ENCODE measurements at regions not wholly inside any gene's neighbourhood (a gene's known extent, or its start where the extent isn't known, plus 50 kb on each side); places are given as distances from the start of the nearest gene placed in this dataset.
"Not testable (repeated sequence)": the region's sequence is repeated elsewhere in the genome, so short reads cannot be mapped to it uniquely, and the experiment has no call there.

DNA sequence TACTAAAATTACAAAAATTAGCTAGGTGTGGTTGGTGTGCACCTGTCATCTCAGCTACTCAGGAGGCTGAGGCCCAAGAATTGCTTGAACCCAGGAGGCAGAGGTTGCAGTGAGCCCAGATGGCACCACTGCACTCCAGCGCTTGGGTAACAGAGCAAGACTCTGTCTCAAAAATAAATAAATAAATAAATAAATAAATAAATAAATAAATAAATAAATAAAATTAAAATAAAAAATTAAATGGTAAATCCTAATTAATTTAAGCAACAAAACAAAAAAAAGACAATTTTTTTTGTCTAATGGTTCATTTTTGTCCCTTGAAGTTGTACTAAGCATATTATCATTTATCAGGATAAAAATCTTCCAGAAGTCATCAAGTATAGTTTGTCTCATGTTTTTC is 521.2 kb upstream of the SOX9 start:
- H3K9me3 ChIP-seq; CTCF ChIA-PET; H3K4me2 ChIP-seq; ATAC-seq; FAIRE-seq; H3K27ac ChIP-seq; H3K4me3 ChIP-seq; DNase-seq (ENCODE audit: low read depth in 1 of 2, low spot score in 1 of 2); POLR2A ChIA-PET; H3K4me1 ChIP-seq: not testable (repeated sequence)
- peak; percentile 35; the same call in 1 of the 2 replicates for TF ChIP-seq ZC3H11A (IDR thresholded peaks at IDR 0.05)
- 97% methylated on average over 1 of the region's 1 CpG for WGBS (ENCODE audit: missing lambda C conversion rate)

DNA sequence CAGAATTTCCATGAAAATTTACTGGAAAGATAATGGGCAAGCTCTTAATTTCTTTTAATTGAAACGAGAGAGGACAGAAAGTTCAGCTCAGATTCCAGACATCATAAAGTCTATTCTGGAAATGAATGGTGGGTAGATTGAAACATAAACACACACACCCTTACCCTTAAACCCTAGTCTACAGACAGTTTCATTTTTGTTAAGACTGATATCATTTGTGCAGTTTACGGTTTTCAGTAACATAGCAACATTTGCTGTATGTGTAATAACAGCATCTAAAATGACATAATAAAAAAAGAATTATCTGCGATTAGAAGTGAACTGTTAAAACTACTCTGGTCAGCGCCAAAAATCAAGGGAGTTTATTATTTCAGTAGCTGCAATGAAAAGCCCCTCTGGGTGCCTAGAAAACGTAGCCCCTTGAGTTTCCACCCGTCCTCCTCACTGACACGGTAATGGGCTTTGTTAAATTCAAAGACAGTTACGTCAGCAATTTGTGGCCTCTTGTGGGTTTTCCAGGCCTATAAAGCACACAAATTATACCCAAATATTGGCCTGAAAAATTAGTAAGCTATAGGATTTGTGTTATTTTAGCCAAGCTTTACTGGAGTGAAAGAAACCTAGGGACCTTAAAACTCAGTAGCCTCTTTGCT is 520.6 kb upstream of the SOX9 start:
- DNase-seq (ENCODE audit: low read depth in 1 of 2, low spot score in 1 of 2) (no peak), FAIRE-seq (no peak), ATAC-seq (no peak)
- TF ChIP-seq ZSCAN20 (CRISPR knock-in tag; IDR thresholded peaks at IDR 0.05) (no peak), PHF8 (IDR thresholded peaks at IDR 0.05; ENCODE audit: borderline replicate concordance, low read depth) (no peak), MAFK (IDR thresholded peaks at IDR 0.05; ENCODE audit: partially characterized antibody) (peak; percentile 11)
- ChIA-PET POLR2A (no interaction called here), CTCF (no interaction called here)
- Histone ChIP-seq H3K4me3 (no peak overlapping the region), H3K4me2 (no peak overlapping the region), H3K9me3 (no peaks in the 10 kb centered on the region), H3K4me1 (no peaks in the 10 kb centered on the region), H3K27ac (no peak overlapping the region)
- WGBS (ENCODE audit: missing lambda C conversion rate), result 55% methylated on average over 8 of the region's 8 CpGs

DNA sequence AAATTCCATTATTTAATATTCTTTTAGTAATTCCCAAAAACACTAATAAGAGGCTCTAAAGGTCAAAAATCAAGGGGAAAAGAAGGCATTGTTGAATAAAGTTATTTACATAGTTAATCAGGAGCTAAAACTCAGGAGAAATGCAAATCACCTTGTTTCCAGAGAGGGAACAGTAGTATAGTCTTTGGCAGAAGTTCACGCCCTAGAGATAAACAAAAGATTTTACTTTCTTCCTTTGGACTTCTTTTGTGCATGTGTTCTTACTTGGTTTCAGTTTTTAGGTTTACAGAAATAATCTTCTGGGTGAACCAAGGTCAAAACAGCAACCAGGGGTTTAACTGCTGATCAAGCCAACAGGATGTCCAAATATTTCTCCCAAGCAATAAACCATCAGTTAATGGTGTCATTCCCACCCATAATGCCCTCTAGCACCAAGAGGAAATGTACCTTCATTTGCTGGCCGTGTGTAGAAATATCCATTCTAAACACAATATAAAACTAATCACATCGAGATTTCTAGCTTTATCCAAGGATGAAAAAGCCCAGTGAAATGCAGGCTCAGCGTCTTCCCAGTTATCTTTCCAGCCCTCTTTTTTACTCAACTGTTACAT is 518.8 kb upstream of the SOX9 start:
- peak; percentile 82 for FAIRE-seq
- ATAC-seq, result no peak
- ChIA-PET POLR2A (no interaction called here), CTCF (no interaction called here)
- H3K4me2 ChIP-seq, result no peak overlapping the region
- no peak overlapping the region for H3K27ac ChIP-seq
- 17% methylated on average over 4 of the region's 4 CpGs for WGBS (ENCODE audit: missing lambda C conversion rate)
- H3K4me1 ChIP-seq, result no peaks in the 10 kb centered on the region
- DNase-seq (ENCODE audit: low read depth in 1 of 2, low spot score in 1 of 2), result no peak
- H3K4me3 ChIP-seq, result no peak overlapping the region
- peaks cover 3% of the 10 kb centered on the region; the same call in 1 of the 3 replicates for H3K9me3 ChIP-seq
- TF ChIP-seq SMC3 (IDR thresholded peaks at IDR 0.05), result no peak
- TF ChIP-seq HOXB13 (CRISPR knock-in tag; IDR thresholded peaks at IDR 0.05; ENCODE audit: low read depth), result no peak
- TF ChIP-seq POLR2AphosphoS2 (conservative IDR thresholded peaks at IDR 0.05; ENCODE audit: low read length), result no peak
- no peak for TF ChIP-seq GATA3 (IDR thresholded peaks at IDR 0.05; ENCODE audit: borderline replicate concordance)
- TF ChIP-seq, protein P1, sequence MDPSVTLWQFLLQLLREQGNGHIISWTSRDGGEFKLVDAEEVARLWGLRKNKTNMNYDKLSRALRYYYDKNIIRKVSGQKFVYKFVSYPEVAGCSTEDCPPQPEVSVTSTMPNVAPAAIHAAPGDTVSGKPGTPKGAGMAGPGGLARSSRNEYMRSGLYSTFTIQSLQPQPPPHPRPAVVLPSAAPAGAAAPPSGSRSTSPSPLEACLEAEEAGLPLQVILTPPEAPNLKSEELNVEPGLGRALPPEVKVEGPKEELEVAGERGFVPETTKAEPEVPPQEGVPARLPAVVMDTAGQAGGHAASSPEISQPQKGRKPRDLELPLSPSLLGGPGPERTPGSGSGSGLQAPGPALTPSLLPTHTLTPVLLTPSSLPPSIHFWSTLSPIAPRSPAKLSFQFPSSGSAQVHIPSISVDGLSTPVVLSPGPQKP (IDR thresholded peaks at IDR 0.05; ENCODE audit: low read depth, low read length), result no peak

DNA sequence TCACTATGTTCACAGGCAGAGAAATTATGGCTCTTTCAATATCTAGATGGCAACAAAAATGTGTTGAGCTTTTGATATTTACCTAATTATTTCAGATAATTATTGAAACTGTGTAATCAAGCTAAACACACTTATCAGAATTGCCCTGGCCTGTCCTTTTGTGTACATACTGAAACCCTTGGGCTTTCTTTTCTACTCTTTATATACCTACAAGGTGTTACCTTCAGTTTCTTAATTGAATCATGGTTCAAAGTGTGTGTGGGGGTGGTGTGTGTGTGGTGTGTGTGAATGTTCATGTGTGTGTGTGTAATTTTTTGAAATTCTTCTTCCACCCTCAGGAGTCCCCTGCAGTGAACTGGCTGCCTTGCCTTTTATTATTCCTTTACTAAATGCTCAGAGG is 506.8 kb upstream of the SOX9 start:
- ChIA-PET CTCF (no interaction called here), POLR2A (no interaction called here)
- ATAC-seq (no peak), FAIRE-seq (no peak), DNase-seq (ENCODE audit: low read depth in 1 of 2, low spot score in 1 of 2) (no peak)
- Histone ChIP-seq H3K27ac (no peak overlapping the region), H3K4me3 (no peak overlapping the region), H3K9me3 (peaks cover 17% of the 10 kb centered on the region; the same call in 2 of the 3 replicates), H3K4me2 (no peak overlapping the region), H3K4me1 (no peaks in the 10 kb centered on the region)
- TF ChIP-seq MAZ (IDR thresholded peaks at IDR 0.05; ENCODE audit: borderline replicate concordance, low read depth, low read length) (no peak), MAFK (IDR thresholded peaks at IDR 0.05; ENCODE audit: partially characterized antibody) (no peak), GATA3 (IDR thresholded peaks at IDR 0.05; ENCODE audit: borderline replicate concordance) (no peak), TP53 (CRISPR knock-in tag; IDR thresholded peaks at IDR 0.05) (no peak), HEYL (CRISPR knock-in tag; IDR thresholded peaks at IDR 0.05) (no peak), ZFP36 (IDR thresholded peaks at IDR 0.05; ENCODE audit: borderline replicate concordance, partially characterized antibody) (no peak), ESRRA (IDR thresholded peaks at IDR 0.05; ENCODE audit: borderline replicate concordance, low read length) (no peak), POLR2A (IDR thresholded peaks at IDR 0.05; ENCODE audit: low read length) (no peak), MYC (IDR thresholded peaks at IDR 0.05; ENCODE audit: borderline replicate concordance, low read length) (no peak), ZNF302 (CRISPR knock-in tag; IDR thresholded peaks at IDR 0.05) (no peak), CBX2 (IDR thresholded peaks at IDR 0.05; ENCODE audit: borderline replicate concordance, low read depth) (no peak), NR3C1 (IDR thresholded peaks at IDR 0.05) (no peak), POLR2AphosphoS2 (conservative IDR thresholded peaks at IDR 0.05; ENCODE audit: low read length) (no peak)
- TF ChIP-seq, protein P2, sequence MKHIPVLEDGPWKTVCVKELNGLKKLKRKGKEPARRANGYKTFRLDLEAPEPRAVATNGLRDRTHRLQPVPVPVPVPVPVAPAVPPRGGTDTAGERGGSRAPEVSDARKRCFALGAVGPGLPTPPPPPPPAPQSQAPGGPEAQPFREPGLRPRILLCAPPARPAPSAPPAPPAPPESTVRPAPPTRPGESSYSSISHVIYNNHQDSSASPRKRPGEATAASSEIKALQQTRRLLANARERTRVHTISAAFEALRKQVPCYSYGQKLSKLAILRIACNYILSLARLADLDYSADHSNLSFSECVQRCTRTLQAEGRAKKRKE (CRISPR knock-in tag; IDR thresholded peaks at IDR 0.05; ENCODE audit: low read depth), result no peak
- TF ChIP-seq, protein P3, sequence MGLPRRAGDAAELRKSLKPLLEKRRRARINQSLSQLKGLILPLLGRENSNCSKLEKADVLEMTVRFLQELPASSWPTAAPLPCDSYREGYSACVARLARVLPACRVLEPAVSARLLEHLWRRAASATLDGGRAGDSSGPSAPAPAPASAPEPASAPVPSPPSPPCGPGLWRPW (IDR thresholded peaks at IDR 0.05), result no peak
- TF ChIP-seq, protein P4, sequence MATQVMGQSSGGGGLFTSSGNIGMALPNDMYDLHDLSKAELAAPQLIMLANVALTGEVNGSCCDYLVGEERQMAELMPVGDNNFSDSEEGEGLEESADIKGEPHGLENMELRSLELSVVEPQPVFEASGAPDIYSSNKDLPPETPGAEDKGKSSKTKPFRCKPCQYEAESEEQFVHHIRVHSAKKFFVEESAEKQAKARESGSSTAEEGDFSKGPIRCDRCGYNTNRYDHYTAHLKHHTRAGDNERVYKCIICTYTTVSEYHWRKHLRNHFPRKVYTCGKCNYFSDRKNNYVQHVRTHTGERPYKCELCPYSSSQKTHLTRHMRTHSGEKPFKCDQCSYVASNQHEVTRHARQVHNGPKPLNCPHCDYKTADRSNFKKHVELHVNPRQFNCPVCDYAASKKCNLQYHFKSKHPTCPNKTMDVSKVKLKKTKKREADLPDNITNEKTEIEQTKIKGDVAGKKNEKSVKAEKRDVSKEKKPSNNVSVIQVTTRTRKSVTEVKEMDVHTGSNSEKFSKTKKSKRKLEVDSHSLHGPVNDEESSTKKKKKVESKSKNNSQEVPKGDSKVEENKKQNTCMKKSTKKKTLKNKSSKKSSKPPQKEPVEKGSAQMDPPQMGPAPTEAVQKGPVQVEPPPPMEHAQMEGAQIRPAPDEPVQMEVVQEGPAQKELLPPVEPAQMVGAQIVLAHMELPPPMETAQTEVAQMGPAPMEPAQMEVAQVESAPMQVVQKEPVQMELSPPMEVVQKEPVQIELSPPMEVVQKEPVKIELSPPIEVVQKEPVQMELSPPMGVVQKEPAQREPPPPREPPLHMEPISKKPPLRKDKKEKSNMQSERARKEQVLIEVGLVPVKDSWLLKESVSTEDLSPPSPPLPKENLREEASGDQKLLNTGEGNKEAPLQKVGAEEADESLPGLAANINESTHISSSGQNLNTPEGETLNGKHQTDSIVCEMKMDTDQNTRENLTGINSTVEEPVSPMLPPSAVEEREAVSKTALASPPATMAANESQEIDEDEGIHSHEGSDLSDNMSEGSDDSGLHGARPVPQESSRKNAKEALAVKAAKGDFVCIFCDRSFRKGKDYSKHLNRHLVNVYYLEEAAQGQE (IDR thresholded peaks at IDR 0.05), result no peak
- TF ChIP-seq, protein P5, sequence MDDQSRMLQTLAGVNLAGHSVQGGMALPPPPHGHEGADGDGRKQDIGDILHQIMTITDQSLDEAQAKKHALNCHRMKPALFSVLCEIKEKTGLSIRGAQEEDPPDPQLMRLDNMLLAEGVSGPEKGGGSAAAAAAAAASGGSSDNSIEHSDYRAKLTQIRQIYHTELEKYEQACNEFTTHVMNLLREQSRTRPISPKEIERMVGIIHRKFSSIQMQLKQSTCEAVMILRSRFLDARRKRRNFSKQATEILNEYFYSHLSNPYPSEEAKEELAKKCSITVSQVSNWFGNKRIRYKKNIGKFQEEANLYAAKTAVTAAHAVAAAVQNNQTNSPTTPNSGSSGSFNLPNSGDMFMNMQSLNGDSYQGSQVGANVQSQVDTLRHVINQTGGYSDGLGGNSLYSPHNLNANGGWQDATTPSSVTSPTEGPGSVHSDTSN (IDR thresholded peaks at IDR 0.05), result no peak
